Tibial nerve (tissue), 4 donors: ENCODE measurements at regions not wholly inside any gene's neighbourhood (a gene's known extent, or its start where the extent isn't known, plus 50 kb on each side); places are given as distances from the start of the nearest gene placed in this dataset.

Source experiments
- EP300 ChIP-seq, 2 donors: sonication (generic); formaldehyde crosslinking; IDR thresholded peaks; one replicate each; pipeline ENCODE4 v1.6.1; 2017; ENCODE audit warnings: antibody characterized with exemption in 2 of 2, mild to moderate bottlenecking in 1 of 2
- POLR2A ChIP-seq, 2 donors: fragments of 450-650 bp; IDR thresholded peaks; one replicate each; pipeline ENCODE4 v1.6.1; 2017; ENCODE audit warnings: antibody characterized with exemption in 2 of 2, mild to moderate bottlenecking in 2 of 2, moderate library complexity in 2 of 2
- TF ChIP-seq, protein P1 (sequence below), 5 experiments: fragments of 200-600 bp in 3 of 5; fragments of 450-650 bp in 2 of 5; sonication (generic) in 3 of 5; IDR thresholded peaks; one replicate each; pipeline ENCODE4 v1.5.1; 2016 to 2019; ENCODE audit warnings: antibody characterized with exemption in 5 of 5, mild to moderate bottlenecking in 3 of 5, moderate library complexity in 2 of 5

DNA sequence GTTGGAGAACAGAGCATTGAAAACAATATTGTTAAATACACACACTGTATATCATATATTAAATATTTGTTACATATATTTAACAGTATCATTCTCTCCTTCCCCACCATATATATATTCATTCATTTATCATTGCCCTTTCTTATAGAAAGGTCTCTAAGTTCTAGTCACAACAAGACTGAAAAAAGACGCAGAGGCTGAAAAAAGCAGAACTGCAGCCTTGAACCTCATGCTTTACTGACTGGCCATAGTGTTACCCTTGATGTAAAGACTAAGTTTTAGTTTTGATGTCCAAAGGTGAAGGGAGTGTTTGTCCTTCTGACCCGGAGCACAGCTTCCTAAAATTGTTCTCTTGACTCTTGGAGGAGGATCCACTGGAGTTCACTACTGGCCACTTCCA, 247.9 kb downstream of the PTEN start:
- TF ChIP-seq, protein P1, sequence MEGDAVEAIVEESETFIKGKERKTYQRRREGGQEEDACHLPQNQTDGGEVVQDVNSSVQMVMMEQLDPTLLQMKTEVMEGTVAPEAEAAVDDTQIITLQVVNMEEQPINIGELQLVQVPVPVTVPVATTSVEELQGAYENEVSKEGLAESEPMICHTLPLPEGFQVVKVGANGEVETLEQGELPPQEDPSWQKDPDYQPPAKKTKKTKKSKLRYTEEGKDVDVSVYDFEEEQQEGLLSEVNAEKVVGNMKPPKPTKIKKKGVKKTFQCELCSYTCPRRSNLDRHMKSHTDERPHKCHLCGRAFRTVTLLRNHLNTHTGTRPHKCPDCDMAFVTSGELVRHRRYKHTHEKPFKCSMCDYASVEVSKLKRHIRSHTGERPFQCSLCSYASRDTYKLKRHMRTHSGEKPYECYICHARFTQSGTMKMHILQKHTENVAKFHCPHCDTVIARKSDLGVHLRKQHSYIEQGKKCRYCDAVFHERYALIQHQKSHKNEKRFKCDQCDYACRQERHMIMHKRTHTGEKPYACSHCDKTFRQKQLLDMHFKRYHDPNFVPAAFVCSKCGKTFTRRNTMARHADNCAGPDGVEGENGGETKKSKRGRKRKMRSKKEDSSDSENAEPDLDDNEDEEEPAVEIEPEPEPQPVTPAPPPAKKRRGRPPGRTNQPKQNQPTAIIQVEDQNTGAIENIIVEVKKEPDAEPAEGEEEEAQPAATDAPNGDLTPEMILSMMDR (IDR thresholded peaks at IDR 0.05) = no peak
- TF ChIP-seq POLR2A (IDR thresholded peaks at IDR 0.05) (no peak), EP300 (IDR thresholded peaks at IDR 0.05) (no peak)
